Thyroid gland (tissue), 4 donors: ENCODE measurements at regions not wholly inside any gene's neighbourhood (a gene's known extent, or its start where the extent isn't known, plus 50 kb on each side); places are given as distances from the start of the nearest gene placed in this dataset.

Experiments
- POLR2A ChIP-seq, 2 donors: fragments of 450-650 bp; IDR thresholded peaks; one replicate each; pipeline ENCODE4 v1.6.1; 2017; ENCODE audit warnings: antibody characterized with exemption in 2 of 2, mild to moderate bottlenecking in 2 of 2, moderate library complexity in 1 of 2
- TF ChIP-seq, protein P1 (sequence below), 6 experiments: fragments of 200-600 bp in 3 of 6; fragments of 450-650 bp in 3 of 6; sonication (generic) in 3 of 6; IDR thresholded peaks; one replicate each; pipeline ENCODE4 v1.5.1; 2016 to 2019; ENCODE audit warnings: antibody characterized with exemption in 6 of 6, mild to moderate bottlenecking in 2 of 6, inconsistent platforms in 1 of 6, moderate library complexity in 1 of 6

DNA sequence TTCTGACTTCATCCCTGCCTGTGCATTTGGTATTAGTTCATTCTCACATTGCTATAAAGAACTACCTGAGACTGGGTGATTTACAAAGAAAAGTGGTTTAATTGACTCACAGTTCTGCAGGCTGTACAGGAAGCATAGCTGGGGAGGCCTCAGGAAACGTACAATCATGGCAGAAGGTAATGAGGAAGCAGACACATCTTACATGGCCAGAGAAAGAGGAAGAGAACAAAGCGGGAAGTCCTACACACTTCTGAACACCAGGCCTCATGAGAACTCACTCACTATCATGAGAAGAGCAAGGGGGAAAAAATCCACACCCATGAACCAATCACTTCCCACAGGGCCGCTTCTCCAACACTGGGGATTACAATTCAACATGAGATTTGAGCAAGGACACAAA lies 303.9 kb downstream of the CBLN4 start:
- TF ChIP-seq, protein P1, sequence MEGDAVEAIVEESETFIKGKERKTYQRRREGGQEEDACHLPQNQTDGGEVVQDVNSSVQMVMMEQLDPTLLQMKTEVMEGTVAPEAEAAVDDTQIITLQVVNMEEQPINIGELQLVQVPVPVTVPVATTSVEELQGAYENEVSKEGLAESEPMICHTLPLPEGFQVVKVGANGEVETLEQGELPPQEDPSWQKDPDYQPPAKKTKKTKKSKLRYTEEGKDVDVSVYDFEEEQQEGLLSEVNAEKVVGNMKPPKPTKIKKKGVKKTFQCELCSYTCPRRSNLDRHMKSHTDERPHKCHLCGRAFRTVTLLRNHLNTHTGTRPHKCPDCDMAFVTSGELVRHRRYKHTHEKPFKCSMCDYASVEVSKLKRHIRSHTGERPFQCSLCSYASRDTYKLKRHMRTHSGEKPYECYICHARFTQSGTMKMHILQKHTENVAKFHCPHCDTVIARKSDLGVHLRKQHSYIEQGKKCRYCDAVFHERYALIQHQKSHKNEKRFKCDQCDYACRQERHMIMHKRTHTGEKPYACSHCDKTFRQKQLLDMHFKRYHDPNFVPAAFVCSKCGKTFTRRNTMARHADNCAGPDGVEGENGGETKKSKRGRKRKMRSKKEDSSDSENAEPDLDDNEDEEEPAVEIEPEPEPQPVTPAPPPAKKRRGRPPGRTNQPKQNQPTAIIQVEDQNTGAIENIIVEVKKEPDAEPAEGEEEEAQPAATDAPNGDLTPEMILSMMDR (IDR thresholded peaks at IDR 0.05): no peak
- TF ChIP-seq POLR2A (IDR thresholded peaks at IDR 0.05): no peak
